IMR-90 (cell line): ENCODE measurements at regions not wholly inside any gene's neighbourhood (a gene's known extent, or its start where the extent isn't known, plus 50 kb on each side); places are given as distances from the start of the nearest gene placed in this dataset.

Experiments used
- CTCF ChIP-seq: conservative IDR thresholded peaks from 2 replicates; pipeline ENCODE4 v1.5.1; 2012; ENCODE audit warnings: mild to moderate bottlenecking, low read depth, low read length, improper control_type of control experiment
- MAFK ChIP-seq: IDR thresholded peaks from 2 replicates; pipeline ENCODE4 v1.6.1; 2012; ENCODE audit warnings: low read depth, low read length, improper control_type of control experiment
- MAZ ChIP-seq: IDR thresholded peaks from 2 replicates; pipeline ENCODE4 v1.6.1; 2012; ENCODE audit warnings: low read depth, mild to moderate bottlenecking, low read length, improper control_type of control experiment, moderate library complexity, borderline replicate concordance
- MXI1 ChIP-seq: IDR thresholded peaks from 2 replicates; pipeline ENCODE4 v1.6.1; 2012; ENCODE audit warnings: low read depth, mild to moderate bottlenecking, low read length, moderate library complexity, borderline replicate concordance
- POLR2A ChIP-seq: IDR thresholded peaks from 2 replicates; pipeline ENCODE4 v1.6.1; 2012; ENCODE audit warnings: mild to moderate bottlenecking, low read depth, low read length
- RAD21 ChIP-seq: IDR thresholded peaks from 2 replicates; pipeline ENCODE4 v1.6.1; 2012; ENCODE audit warnings: low read length, improper control_type of control experiment
- RCOR1 ChIP-seq: IDR thresholded peaks from 2 replicates; pipeline ENCODE4 v1.6.1; 2012; ENCODE audit warnings: mild to moderate bottlenecking, low read length, improper control_type of control experiment; ENCODE audit not compliant: insufficient replicate concordance
- RFX5 ChIP-seq: IDR thresholded peaks from 2 replicates; pipeline ENCODE4 v1.8.0; 2012; ENCODE audit warnings: low read depth, mild to moderate bottlenecking, low read length, moderate library complexity

- TF ChIP-seq CTCF (no peak), POLR2A (no peak), MAZ (no peak), RAD21 (no peak), RCOR1 (no peak), RFX5 (no peak), MXI1 (no peak), MAFK (no peak)
Observed at GRCh38 chr1:234675006-234675405, 65.0 kb upstream of the IRF2BP2 start.
